Rectal smooth muscle tissue (tissue), 1 donor: ENCODE measurements at regions not wholly inside any gene's neighbourhood (a gene's known extent, or its start where the extent isn't known, plus 50 kb on each side); places are given as distances from the start of the nearest gene placed in this dataset.

Source experiments
- H3K27ac ChIP-seq: one replicate; pipeline ENCODE4 v1.7.0; 2013; ENCODE audit warnings: low read depth, low read length, inconsistent platforms
- H3K27me3 ChIP-seq: one replicate; pipeline ENCODE4 v1.7.0; 2013; ENCODE audit warnings: low read length; ENCODE audit not compliant: control insufficient read depth, insufficient read depth
- H3K36me3 ChIP-seq: one replicate; pipeline ENCODE4 v1.7.0; 2013; ENCODE audit warnings: low read length; ENCODE audit not compliant: control insufficient read depth, insufficient read depth
- H3K4me1 ChIP-seq: one replicate; pipeline ENCODE4 v1.7.0; 2013; ENCODE audit warnings: low read length; ENCODE audit not compliant: control insufficient read depth, insufficient read depth
- H3K4me3 ChIP-seq: one replicate; pipeline ENCODE4 v1.7.0; 2013; ENCODE audit warnings: low read length
- H3K9ac ChIP-seq: one replicate; pipeline ENCODE4 v1.7.0; 2013; ENCODE audit warnings: low read length

DNA sequence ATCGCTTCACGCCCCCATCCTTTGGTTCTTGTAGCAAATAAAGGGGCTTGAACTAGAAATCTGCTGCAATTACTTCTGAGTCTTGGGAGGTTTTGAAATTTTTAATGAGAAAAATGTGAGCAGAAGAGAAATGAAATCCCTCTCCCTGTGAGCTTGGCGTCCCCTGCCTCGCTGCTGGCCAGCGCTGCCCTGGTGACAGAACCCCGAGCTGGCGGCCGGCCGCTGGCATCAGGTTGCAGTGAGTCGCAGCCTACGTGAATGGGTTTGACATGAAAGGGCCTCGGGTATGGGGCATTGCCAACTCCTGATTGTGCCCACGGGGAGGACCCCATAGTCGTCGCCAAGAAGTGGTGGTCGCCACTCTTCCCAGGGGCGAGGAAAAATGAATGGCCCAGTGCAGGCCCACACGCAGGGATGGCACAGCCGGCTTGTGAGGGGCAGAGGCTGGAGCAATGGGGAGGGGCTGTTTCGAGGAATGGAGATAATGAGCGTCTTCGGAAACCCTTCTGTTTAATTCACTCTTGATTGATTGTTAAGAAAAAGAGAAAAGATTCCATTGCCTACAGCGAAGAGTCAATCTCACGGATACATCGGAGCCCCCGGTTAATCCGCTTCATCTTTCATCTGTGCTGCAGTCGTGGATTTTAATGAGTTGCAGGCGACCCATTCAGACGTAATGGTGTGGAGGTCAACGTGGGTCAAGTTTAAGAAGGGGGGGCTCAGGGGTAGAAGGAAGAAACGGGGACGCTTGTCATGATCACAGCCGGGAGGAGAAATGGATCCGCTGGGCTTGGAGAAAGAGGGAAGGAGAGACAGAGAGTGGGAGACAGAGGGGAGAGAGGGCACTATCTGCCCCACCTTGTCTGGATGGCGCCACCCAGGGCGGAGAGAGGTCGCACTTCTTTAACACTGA, 380.1 kb downstream of the THBS2 start:
- Histone ChIP-seq H3K27me3 (no peaks in the 10 kb centered on the region), H3K36me3 (no peaks in the 10 kb centered on the region), H3K4me3 (no peak overlapping the region), H3K9ac (no peak overlapping the region), H3K4me1 (no peaks in the 10 kb centered on the region), H3K27ac (no peak overlapping the region)

- Histone ChIP-seq H3K4me3 (no peak overlapping the region), H3K4me1 (no peaks in the 10 kb centered on the region), H3K36me3 (no peaks in the 10 kb centered on the region), H3K9ac (no peak overlapping the region), H3K27ac (no peak overlapping the region), H3K27me3 (no peaks in the 10 kb centered on the region)
Measured at GRCh38 chr6:168871642-168872315, 381.9 kb downstream of the THBS2 start.

- H3K27me3 ChIP-seq = no peaks in the 10 kb centered on the region
- no peak overlapping the region for H3K9ac ChIP-seq
- H3K36me3 ChIP-seq = no peaks in the 10 kb centered on the region
- no peaks in the 10 kb centered on the region for H3K4me1 ChIP-seq
- H3K4me3 ChIP-seq = no peak overlapping the region
- no peak overlapping the region for H3K27ac ChIP-seq
Measured at GRCh38 chr6:168870982-168871381, 382.7 kb downstream of the THBS2 start.

GRCh38 chr6:168867247-168868102, 386.2 kb downstream of the THBS2 start:
- H3K4me1 ChIP-seq = no peaks in the 10 kb centered on the region
- no peaks in the 10 kb centered on the region for H3K27me3 ChIP-seq
- H3K4me3 ChIP-seq = no peak overlapping the region
- H3K27ac ChIP-seq = no peak overlapping the region
- H3K9ac ChIP-seq = no peak overlapping the region
- H3K36me3 ChIP-seq = no peaks in the 10 kb centered on the region

DNA sequence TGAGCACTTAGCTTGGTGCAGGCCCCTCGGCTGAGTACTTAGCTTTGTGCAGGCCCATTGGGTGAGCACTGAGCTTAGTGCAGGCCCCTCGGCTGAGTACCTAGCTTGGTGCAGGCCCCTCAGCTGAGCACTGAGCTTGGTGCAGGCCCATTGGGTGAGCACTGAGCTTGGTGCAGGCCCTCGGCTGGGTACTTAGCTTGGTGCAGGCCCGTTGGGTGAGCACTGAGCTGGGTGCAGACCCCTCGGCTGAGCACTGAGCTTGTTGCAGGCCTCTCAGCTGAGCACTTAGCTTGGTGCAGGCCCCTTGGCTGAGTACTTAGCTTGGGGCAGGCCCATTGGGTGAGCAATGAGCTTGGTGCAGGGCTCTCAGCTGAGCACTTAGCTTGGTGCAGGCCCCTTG, 387.1 kb downstream of the THBS2 start:
- no peaks in the 10 kb centered on the region for H3K4me1 ChIP-seq

DNA sequence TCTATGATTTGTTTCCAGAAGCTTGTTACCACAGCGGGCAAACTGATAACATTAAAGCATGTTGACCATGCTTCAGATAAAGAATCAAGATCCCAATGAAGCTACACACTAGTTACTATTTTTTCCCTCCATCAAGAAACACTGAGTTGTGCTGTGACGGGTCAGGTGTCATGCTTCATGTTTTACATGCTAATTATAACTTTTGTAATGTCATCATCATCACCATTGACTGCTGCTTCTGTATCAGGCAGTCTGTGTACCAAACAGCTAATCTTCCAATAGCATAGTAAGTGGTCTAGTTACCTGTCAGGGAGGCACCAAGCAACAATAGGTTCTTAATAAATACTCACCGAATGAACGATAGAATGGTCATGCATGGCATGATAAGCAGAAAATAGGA, 388.1 kb downstream of the THBS2 start:
- Histone ChIP-seq H3K9ac (no peak overlapping the region), H3K4me3 (no peak overlapping the region), H3K27me3 (no peaks in the 10 kb centered on the region), H3K27ac (no peak overlapping the region), H3K36me3 (no peaks in the 10 kb centered on the region), H3K4me1 (no peaks in the 10 kb centered on the region)

More for the DNA sequence above, 387.1 kb downstream of the THBS2 start:
- Histone ChIP-seq H3K36me3 (no peaks in the 10 kb centered on the region), H3K4me3 (no peak overlapping the region), H3K27me3 (no peaks in the 10 kb centered on the region), H3K9ac (no peak overlapping the region), H3K27ac (no peak overlapping the region)

GRCh38 chr6:168864541-168865460, 388.8 kb downstream of the THBS2 start:
- H3K27me3 ChIP-seq = no peaks in the 10 kb centered on the region
- no peak overlapping the region for H3K4me3 ChIP-seq
- H3K27ac ChIP-seq = no peak overlapping the region
- no peaks in the 10 kb centered on the region for H3K4me1 ChIP-seq
- H3K36me3 ChIP-seq = no peaks in the 10 kb centered on the region
- H3K9ac ChIP-seq = no peak overlapping the region

DNA sequence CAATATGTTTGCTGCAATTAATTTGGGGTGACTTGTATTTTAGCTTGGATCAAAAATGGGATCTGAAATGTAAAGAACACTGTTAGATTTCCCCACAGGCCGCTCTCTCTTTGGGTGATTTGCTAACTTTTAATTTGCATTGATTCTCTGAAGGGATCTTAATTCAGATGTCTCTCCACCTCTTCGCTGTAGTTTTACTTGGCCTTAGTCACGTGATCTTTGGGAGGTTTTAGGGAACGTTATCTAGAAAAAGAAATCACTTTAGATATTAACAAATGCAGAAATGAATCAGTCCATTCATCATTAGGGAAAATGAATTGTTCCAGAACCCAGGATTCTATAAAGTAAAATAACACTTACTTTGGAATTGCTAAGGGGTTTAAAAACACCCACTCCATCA, 390.2 kb downstream of the THBS2 start:
- Histone ChIP-seq H3K9ac (no peak overlapping the region), H3K4me1 (peaks cover 2% of the 10 kb centered on the region), H3K27me3 (no peaks in the 10 kb centered on the region), H3K4me3 (no peak overlapping the region), H3K36me3 (no peaks in the 10 kb centered on the region), H3K27ac (no peak overlapping the region)

DNA sequence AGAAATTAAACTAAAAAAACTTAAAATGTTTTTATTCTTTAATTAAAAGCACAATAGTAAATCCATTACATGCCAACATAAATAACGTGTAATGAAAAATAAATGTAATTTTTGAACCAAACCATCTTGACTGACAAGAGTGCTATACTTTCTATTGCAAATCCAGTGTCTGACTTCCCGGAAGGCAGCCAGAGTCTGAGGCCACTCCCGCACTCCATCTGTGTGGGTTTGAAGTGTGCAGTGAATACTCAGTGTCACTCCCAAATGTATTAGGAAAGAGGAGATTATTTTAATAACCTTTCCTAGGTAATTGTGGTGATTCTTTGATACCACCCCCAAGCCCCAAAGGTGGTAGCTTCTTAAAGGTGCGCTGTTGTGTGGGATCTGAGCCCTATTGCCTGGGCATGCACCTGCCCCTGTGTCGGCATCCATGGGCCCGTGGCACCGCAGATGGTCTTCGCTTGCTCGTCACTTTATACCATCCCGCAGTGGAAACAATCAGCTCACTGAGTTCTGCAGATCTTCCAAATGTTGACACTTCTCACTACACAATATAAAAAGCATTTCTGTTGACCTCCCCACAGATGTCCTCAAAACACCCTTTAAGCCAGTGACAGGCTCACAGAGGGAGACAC, 391.2 kb downstream of the THBS2 start:
- no peak overlapping the region for H3K27ac ChIP-seq
- H3K27me3 ChIP-seq = no peaks in the 10 kb centered on the region
- peaks cover 2% of the 10 kb centered on the region for H3K4me1 ChIP-seq
- H3K9ac ChIP-seq = no peak overlapping the region
- H3K36me3 ChIP-seq = no peaks in the 10 kb centered on the region
- no peak overlapping the region for H3K4me3 ChIP-seq

- no peak overlapping the region for H3K9ac ChIP-seq
- H3K27ac ChIP-seq = no peak overlapping the region
- H3K36me3 ChIP-seq = no peaks in the 10 kb centered on the region
- H3K27me3 ChIP-seq = no peaks in the 10 kb centered on the region
- H3K4me3 ChIP-seq = no peak overlapping the region
- peaks cover 2% of the 10 kb centered on the region for H3K4me1 ChIP-seq
Measured at GRCh38 chr6:168860987-168861386, 392.7 kb downstream of the THBS2 start.

- no peak overlapping the region for H3K4me3 ChIP-seq
- no peaks in the 10 kb centered on the region for H3K27me3 ChIP-seq
- no peak overlapping the region for H3K9ac ChIP-seq
- no peaks in the 10 kb centered on the region for H3K36me3 ChIP-seq
- peaks cover 2% of the 10 kb centered on the region for H3K4me1 ChIP-seq
- no peak overlapping the region for H3K27ac ChIP-seq
Measured at GRCh38 chr6:168860341-168860740, 393.3 kb downstream of the THBS2 start.
